Fibroblast of the aortic adventitia (primary cell): ENCODE measurements at regions not wholly inside any gene's neighbourhood (a gene's known extent, or its start where the extent isn't known, plus 50 kb on each side); places are given as distances from the start of the nearest gene placed in this dataset.
A peak's percentile ranks its signal among the peaks of the same experiment; 100 is the strongest.

Experiments used
- DNase-seq: peaks from one replicate; pipeline ENCODE4 v3.0.0-alpha.2; 2010; ENCODE audit warnings: low read depth
- H3K4me3 ChIP-seq: 2 replicates; pipeline ENCODE4 v1.5.1; 2011; ENCODE audit warnings: low read depth, mild to moderate bottlenecking, control low read depth, low read length, moderate library complexity
- CTCF ChIP-seq: IDR thresholded peaks from 2 replicates; pipeline ENCODE4 v1.5.1; 2011; ENCODE audit warnings: mild to moderate bottlenecking, low read length, control low read depth, inconsistent platforms; ENCODE audit not compliant: insufficient read depth

DNA sequence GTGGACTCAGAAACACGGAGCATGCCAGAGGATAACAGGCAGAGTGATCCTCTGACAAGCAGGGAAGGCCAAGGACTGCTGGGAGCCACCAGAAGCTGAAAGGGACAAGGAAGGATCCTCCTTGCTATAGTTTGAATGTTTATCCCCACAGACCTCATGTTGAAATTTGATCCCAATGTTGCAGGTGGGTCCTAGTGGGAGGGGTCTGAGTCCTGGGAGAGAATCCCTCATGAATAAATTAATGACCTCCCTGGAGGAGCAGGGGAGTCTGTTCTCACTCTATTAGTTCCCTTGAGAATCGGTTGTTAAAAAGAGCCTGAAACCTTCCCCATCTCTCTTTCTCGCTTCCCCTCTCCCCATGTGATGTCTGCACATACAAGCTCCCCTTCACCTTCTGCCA lies 124.4 kb downstream of the FBXO15 start:
- no peak overlapping the region for H3K4me3 ChIP-seq
- no peak for TF ChIP-seq CTCF

DNA sequence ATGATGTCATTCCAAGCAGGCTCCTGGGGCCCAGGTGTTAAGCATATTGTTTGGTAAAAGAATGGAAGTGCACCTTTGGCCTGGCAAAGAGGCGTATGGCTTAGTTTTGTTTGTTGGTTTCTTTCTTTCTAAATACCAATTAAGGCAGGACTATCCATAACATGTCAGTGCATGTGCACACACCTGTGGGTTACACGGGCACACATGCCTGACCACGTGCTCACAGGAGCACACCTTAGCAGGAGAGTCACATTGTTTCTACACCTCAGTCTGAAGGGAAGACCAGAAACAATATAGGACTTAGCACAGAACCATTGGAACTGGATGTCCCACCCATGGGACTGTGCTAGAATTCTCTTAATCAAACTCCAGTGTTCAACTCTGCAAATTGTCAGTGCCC lies 127.8 kb downstream of the FBXO15 start:
- TF ChIP-seq CTCF = no peak
- DNase-seq = no peak
- no peak overlapping the region for H3K4me3 ChIP-seq

More for the DNA sequence above, 124.4 kb downstream of the FBXO15 start:
- DNase-seq = no peak

DNA sequence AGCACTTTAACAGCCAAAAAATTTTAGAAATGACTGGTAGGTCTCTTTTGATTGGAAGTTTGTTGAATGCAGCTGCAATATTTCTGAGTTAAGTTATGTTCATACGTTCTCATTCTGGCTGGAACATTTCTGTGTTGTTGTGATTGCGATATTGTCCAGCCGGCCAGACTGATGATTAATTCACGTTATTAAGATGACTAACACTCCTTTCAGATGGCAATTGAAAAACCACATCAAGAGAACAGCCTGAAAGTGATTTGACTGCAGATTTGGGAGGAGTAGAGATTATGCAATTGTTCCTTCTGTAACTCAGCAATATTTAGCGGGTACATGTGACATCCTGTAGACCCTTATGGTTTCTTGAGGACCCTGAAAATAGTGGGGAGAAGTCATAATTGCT lies 133.7 kb downstream of the FBXO15 start:
- no peak for TF ChIP-seq CTCF
- DNase-seq = peak; percentile 84
- H3K4me3 ChIP-seq = no peak overlapping the region

GRCh38 chr18:74012954-74013630 lies 134.5 kb downstream of the FBXO15 start:
- no peak overlapping the region for H3K4me3 ChIP-seq
- no peak for TF ChIP-seq CTCF
- DNase-seq = no peak

- no peak overlapping the region for H3K4me3 ChIP-seq
- no peak for DNase-seq
- no peak for TF ChIP-seq CTCF
Measured at GRCh38 chr18:74006143-74006542, 141.5 kb downstream of the FBXO15 start.

DNA sequence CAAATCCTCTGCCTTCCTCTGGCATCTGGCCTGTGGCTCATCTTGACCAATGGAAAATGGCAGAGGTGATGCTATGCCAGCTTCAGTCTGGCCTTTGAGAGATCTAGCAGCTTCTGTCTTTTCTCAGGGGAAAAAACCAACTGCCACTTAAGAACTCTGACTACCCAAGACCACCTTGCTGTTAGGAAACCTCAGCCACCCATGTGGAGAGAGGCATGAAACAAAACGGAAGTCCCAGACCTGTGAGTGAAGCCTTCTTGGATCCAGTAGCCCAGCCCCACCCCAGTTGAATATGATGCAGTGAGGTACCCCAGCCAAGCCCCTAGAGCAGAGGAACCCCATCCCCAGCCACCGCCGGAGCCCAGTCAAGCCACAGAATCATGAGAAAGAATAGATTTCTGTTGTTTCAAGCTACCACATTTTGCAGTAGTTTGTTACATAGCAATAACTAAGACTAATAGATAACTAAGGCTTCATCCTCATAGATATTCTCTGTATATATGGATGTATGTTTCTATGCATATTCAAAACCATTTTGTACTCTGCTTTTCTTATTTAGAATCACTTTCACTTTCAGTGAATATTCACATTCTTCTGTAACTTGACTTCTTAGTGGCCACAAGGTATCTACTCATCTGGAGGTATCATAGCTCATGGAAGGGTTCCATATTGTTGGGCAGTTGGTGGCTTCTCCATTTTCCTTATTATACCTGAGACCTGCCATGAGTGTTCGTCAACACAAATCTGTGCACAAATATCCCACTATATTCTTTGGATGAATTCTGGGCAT lies 142.1 kb downstream of the FBXO15 start:
- TF ChIP-seq CTCF = no peak
- H3K4me3 ChIP-seq = no peak overlapping the region
- DNase-seq = no peak
